ENCODE measurements at regions not wholly inside any gene's neighbourhood (a gene's known extent, or its start where the extent isn't known, plus 50 kb on each side); places are given as distances from the start of the nearest gene placed in this dataset.

- TF ChIP-seq RCOR1 (IDR thresholded peaks at IDR 0.05; ENCODE audit: low read depth, low read length) (no peak), CTCF (IDR thresholded peaks at IDR 0.05) (no peak), ZFP36 (IDR thresholded peaks at IDR 0.05; ENCODE audit: borderline replicate concordance, partially characterized antibody) (no peak), TP53 (CRISPR knock-in tag; IDR thresholded peaks at IDR 0.05) (no peak)
Observed at GRCh38 chr7:135837675-135838074, 89.1 kb upstream of the FAM180A start.

All from A549 (cell line).